KMS-11 (cell line): ENCODE measurements at regions not wholly inside any gene's neighbourhood (a gene's known extent, or its start where the extent isn't known, plus 50 kb on each side); places are given as distances from the start of the nearest gene placed in this dataset.

Experiments used
- H2AFZ ChIP-seq: fragments of 200-600 bp; sonication (generic); 2 replicates; pipeline ENCODE4 v1.6.1; 2016; ENCODE audit warnings: antibody characterized with exemption, mixed run types, low read depth
- H3K27ac ChIP-seq: fragments of 200-600 bp; sonication (generic); 2 replicates; pipeline ENCODE4 v1.6.1; 2016; ENCODE audit warnings: mild to moderate bottlenecking, mixed run types
- H3K27me3 ChIP-seq: fragments of 200-600 bp; sonication (generic); 2 replicates; pipeline ENCODE4 v1.6.1; 2017; ENCODE audit warnings: mild to moderate bottlenecking, low read depth, mixed run types, moderate library complexity; ENCODE audit not compliant: insufficient read depth
- H3K36me3 ChIP-seq: fragments of 200-600 bp; sonication (generic); 2 replicates; pipeline ENCODE4 v1.6.1; 2017; ENCODE audit warnings: mild to moderate bottlenecking, mixed run types; ENCODE audit not compliant: insufficient read depth
- H3K4me1 ChIP-seq: fragments of 200-600 bp; sonication (generic); 2 replicates; pipeline ENCODE4 v1.6.1; 2016; ENCODE audit warnings: mild to moderate bottlenecking, low read depth, mixed run types; ENCODE audit not compliant: poor library complexity, severe bottlenecking
- H3K4me2 ChIP-seq: fragments of 200-600 bp; sonication (generic); 2 replicates; pipeline ENCODE4 v1.7.0; 2016; ENCODE audit warnings: mild to moderate bottlenecking, mixed run types
- H3K4me3 ChIP-seq: fragments of 200-600 bp; sonication (generic); IDR thresholded peaks from 2 replicates; pipeline ENCODE4 v1.6.1; 2017; ENCODE audit warnings: low read depth, low read length, mixed read lengths; ENCODE audit not compliant: insufficient read depth
- H3K79me2 ChIP-seq: fragments of 200-600 bp; sonication (generic); 2 replicates; pipeline ENCODE4 v1.6.1; 2016; ENCODE audit warnings: low read depth, mixed run types; ENCODE audit not compliant: insufficient read depth
- H3K9ac ChIP-seq: fragments of 200-600 bp; sonication (generic); 2 replicates; pipeline ENCODE4 v1.6.1; 2016; ENCODE audit warnings: mild to moderate bottlenecking, mixed run types
- H4K20me1 ChIP-seq: fragments of 200-600 bp; sonication (generic); 2 replicates; pipeline ENCODE4 v1.6.1; 2016; ENCODE audit warnings: mild to moderate bottlenecking, mixed run types; ENCODE audit not compliant: insufficient read depth
- CTCF ChIP-seq: fragments of 200-600 bp; sonication (generic); conservative IDR thresholded peaks from 2 replicates; pipeline ENCODE4 v1.6.1; 2017; ENCODE audit warnings: low read depth, mild to moderate bottlenecking, antibody characterized with exemption, low read length, moderate library complexity, mixed read lengths

- H3K79me2 ChIP-seq, result no peaks in the 10 kb centered on the region
- no peak overlapping the region for H3K4me3 ChIP-seq
- no peak overlapping the region for H2AFZ ChIP-seq
- no peak for TF ChIP-seq CTCF
- no peaks in the 10 kb centered on the region for H3K27me3 ChIP-seq
- no peak overlapping the region for H3K9ac ChIP-seq
- H3K36me3 ChIP-seq, result no peaks in the 10 kb centered on the region
- no peak overlapping the region for H3K27ac ChIP-seq
- no peaks in the 10 kb centered on the region for H3K4me1 ChIP-seq
- H3K4me2 ChIP-seq, result no peak overlapping the region
- H4K20me1 ChIP-seq, result no peaks in the 10 kb centered on the region
Observed at GRCh38 chr13:44158098-44158521, 215.5 kb upstream of the SERP2 start.

GRCh38 chr13:44158881-44159632, 214.6 kb upstream of the SERP2 start:
- TF ChIP-seq CTCF, result no peak
- no peak overlapping the region for H3K9ac ChIP-seq
- no peak overlapping the region for H3K4me2 ChIP-seq
- H2AFZ ChIP-seq, result no peak overlapping the region
- H3K36me3 ChIP-seq, result no peaks in the 10 kb centered on the region
- H4K20me1 ChIP-seq, result no peaks in the 10 kb centered on the region
- H3K27ac ChIP-seq, result no peak overlapping the region
- no peaks in the 10 kb centered on the region for H3K27me3 ChIP-seq
- H3K4me3 ChIP-seq, result no peak overlapping the region
- no peaks in the 10 kb centered on the region for H3K79me2 ChIP-seq
- no peaks in the 10 kb centered on the region for H3K4me1 ChIP-seq

GRCh38 chr13:44159633-44160279, 213.9 kb upstream of the SERP2 start:
- Histone ChIP-seq H3K27ac (no peak overlapping the region), H3K9ac (no peak overlapping the region), H3K4me1 (no peaks in the 10 kb centered on the region), H2AFZ (no peak overlapping the region), H3K27me3 (no peaks in the 10 kb centered on the region), H3K36me3 (no peaks in the 10 kb centered on the region), H3K4me2 (no peak overlapping the region), H3K4me3 (no peak overlapping the region), H4K20me1 (no peaks in the 10 kb centered on the region), H3K79me2 (no peaks in the 10 kb centered on the region)
- TF ChIP-seq CTCF, result no peak

- Histone ChIP-seq H3K27ac (no peak overlapping the region), H3K27me3 (no peaks in the 10 kb centered on the region), H3K4me1 (no peaks in the 10 kb centered on the region), H3K36me3 (no peaks in the 10 kb centered on the region), H3K79me2 (no peaks in the 10 kb centered on the region), H3K4me3 (no peak overlapping the region), H3K9ac (no peak overlapping the region), H2AFZ (no peak overlapping the region), H3K4me2 (no peak overlapping the region), H4K20me1 (no peaks in the 10 kb centered on the region)
- TF ChIP-seq CTCF, result no peak
Observed at GRCh38 chr13:44160591-44161191, 212.9 kb upstream of the SERP2 start.
